Ishikawa (cell line): ENCODE measurements at regions not wholly inside any gene's neighbourhood (a gene's known extent, or its start where the extent isn't known, plus 50 kb on each side); places are given as distances from the start of the nearest gene placed in this dataset.

Experiments
- CEBPB ChIP-seq: IDR thresholded peaks from 2 replicates; pipeline ENCODE4 v1.6.1; 2012
- CREB1 ChIP-seq: IDR thresholded peaks from 2 replicates; pipeline ENCODE4 v1.6.1; 2012; ENCODE audit warnings: low read depth
- EGR1 ChIP-seq: IDR thresholded peaks from 2 replicates; pipeline ENCODE4 v1.6.1; 2012
- EP300 ChIP-seq: IDR thresholded peaks from 2 replicates; pipeline ENCODE4 v1.6.1; 2012; ENCODE audit warnings: borderline replicate concordance
- FOXM1 ChIP-seq: IDR thresholded peaks from 2 replicates; pipeline ENCODE4 v1.6.1; 2012; ENCODE audit warnings: low read depth, borderline replicate concordance
- NFIC ChIP-seq: IDR thresholded peaks from 2 replicates; pipeline ENCODE4 v1.6.1; 2012
- RAD21 ChIP-seq: IDR thresholded peaks from 2 replicates; pipeline ENCODE4 v1.6.1; 2012; ENCODE audit warnings: low read depth
- TAF1 ChIP-seq: IDR thresholded peaks from 2 replicates; pipeline ENCODE4 v1.6.1; 2012; ENCODE audit warnings: low read depth, mild to moderate bottlenecking
- TCF12 ChIP-seq: IDR thresholded peaks from 2 replicates; pipeline ENCODE4 v1.6.1; 2012; ENCODE audit warnings: low read depth
- TEAD4 ChIP-seq: IDR thresholded peaks from 2 replicates; pipeline ENCODE4 v1.6.1; 2012
- YY1 ChIP-seq: IDR thresholded peaks from 2 replicates; pipeline ENCODE4 v1.6.1; 2012; ENCODE audit warnings: low read depth
- ZBTB7A ChIP-seq: IDR thresholded peaks from 2 replicates; pipeline ENCODE4 v1.6.1; 2012; ENCODE audit warnings: low read depth
- TF ChIP-seq, protein P1 (sequence below): IDR thresholded peaks from 2 replicates; pipeline ENCODE4 v1.6.1; 2012; ENCODE audit warnings: low read depth, mild to moderate bottlenecking
- TF ChIP-seq, protein P2 (sequence below): IDR thresholded peaks from 2 replicates; pipeline ENCODE4 v1.6.1; 2012
- TF ChIP-seq, protein P3 (sequence below): IDR thresholded peaks from 2 replicates; pipeline ENCODE4 v1.6.1; 2012

DNA sequence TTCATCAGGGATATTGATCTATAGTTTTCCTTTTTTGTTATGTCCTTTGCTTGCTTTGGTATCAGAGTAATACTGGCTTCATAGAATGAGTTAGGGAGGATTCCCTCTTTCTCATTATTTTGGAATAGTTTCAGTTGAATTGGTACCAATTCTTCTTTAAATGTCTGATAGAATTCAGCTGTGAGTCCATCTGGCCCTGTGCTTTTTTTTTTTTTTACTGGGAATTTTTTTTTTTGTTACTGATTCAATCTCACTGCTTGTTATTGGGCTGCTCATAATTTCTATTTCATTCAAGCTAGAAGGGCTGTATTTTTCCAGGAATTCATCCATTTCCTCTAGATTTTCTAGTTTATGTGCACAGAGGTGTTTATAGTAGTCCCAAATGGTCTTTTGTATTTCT, 103.9 kb downstream of the RND3 start:
- TF ChIP-seq CREB1 (no peak), ZBTB7A (no peak), TAF1 (no peak), YY1 (no peak)

DNA sequence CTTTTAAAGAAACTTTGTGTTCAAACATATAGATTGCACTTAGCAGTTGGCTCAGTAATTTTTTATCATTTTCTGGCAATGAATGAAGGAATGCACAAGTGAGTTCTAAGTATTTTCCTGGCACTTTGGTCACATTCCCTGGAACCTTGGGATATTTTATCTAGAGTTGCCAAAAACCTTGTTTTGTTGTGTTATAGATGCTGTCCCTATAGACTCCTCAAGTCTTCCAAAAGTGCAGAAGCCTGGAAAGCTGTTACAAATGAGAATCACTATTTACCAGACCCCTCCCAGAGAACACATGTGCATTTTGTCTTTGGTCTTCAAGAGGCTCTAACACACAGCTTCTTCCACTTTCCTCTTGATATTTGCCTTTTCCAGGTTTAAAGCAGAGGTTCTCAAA, 108.3 kb downstream of the RND3 start:
- no peak for TF ChIP-seq EGR1
- no peak for TF ChIP-seq NFIC
- TF ChIP-seq YY1, result no peak
- TF ChIP-seq, protein P1, sequence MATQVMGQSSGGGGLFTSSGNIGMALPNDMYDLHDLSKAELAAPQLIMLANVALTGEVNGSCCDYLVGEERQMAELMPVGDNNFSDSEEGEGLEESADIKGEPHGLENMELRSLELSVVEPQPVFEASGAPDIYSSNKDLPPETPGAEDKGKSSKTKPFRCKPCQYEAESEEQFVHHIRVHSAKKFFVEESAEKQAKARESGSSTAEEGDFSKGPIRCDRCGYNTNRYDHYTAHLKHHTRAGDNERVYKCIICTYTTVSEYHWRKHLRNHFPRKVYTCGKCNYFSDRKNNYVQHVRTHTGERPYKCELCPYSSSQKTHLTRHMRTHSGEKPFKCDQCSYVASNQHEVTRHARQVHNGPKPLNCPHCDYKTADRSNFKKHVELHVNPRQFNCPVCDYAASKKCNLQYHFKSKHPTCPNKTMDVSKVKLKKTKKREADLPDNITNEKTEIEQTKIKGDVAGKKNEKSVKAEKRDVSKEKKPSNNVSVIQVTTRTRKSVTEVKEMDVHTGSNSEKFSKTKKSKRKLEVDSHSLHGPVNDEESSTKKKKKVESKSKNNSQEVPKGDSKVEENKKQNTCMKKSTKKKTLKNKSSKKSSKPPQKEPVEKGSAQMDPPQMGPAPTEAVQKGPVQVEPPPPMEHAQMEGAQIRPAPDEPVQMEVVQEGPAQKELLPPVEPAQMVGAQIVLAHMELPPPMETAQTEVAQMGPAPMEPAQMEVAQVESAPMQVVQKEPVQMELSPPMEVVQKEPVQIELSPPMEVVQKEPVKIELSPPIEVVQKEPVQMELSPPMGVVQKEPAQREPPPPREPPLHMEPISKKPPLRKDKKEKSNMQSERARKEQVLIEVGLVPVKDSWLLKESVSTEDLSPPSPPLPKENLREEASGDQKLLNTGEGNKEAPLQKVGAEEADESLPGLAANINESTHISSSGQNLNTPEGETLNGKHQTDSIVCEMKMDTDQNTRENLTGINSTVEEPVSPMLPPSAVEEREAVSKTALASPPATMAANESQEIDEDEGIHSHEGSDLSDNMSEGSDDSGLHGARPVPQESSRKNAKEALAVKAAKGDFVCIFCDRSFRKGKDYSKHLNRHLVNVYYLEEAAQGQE, result no peak
- TF ChIP-seq, protein P2, sequence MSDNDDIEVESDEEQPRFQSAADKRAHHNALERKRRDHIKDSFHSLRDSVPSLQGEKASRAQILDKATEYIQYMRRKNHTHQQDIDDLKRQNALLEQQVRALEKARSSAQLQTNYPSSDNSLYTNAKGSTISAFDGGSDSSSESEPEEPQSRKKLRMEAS, result no peak
- TF ChIP-seq, protein P3, sequence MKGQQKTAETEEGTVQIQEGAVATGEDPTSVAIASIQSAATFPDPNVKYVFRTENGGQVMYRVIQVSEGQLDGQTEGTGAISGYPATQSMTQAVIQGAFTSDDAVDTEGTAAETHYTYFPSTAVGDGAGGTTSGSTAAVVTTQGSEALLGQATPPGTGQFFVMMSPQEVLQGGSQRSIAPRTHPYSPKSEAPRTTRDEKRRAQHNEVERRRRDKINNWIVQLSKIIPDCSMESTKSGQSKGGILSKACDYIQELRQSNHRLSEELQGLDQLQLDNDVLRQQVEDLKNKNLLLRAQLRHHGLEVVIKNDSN, result no peak
- TF ChIP-seq CREB1, result no peak
- no peak for TF ChIP-seq CEBPB
- TF ChIP-seq TEAD4, result no peak
- no peak for TF ChIP-seq FOXM1
- TF ChIP-seq RAD21, result no peak

DNA sequence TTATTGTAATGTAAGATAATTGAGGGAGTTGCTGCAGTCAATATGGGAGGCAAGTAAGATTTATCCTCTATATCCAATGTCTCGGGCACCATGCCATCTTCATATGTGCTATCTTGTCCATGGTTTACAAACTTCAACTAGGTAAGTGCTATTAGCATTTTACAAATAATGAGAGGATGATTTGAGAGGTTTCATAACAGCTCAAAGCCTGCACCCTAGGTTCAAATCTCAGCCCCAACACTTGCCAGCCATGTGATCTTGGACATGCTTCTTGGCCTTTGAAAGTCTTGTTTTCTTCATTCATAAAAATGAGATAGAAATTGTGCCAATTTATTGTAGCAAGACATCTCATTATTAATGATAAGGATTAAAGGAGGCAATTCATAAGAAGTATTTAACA, 108.8 kb downstream of the RND3 start:
- TF ChIP-seq TCF12 (no peak), RAD21 (no peak), NFIC (no peak), EGR1 (no peak), FOXM1 (no peak), CEBPB (no peak)
- TF ChIP-seq, protein P1, result no peak

DNA sequence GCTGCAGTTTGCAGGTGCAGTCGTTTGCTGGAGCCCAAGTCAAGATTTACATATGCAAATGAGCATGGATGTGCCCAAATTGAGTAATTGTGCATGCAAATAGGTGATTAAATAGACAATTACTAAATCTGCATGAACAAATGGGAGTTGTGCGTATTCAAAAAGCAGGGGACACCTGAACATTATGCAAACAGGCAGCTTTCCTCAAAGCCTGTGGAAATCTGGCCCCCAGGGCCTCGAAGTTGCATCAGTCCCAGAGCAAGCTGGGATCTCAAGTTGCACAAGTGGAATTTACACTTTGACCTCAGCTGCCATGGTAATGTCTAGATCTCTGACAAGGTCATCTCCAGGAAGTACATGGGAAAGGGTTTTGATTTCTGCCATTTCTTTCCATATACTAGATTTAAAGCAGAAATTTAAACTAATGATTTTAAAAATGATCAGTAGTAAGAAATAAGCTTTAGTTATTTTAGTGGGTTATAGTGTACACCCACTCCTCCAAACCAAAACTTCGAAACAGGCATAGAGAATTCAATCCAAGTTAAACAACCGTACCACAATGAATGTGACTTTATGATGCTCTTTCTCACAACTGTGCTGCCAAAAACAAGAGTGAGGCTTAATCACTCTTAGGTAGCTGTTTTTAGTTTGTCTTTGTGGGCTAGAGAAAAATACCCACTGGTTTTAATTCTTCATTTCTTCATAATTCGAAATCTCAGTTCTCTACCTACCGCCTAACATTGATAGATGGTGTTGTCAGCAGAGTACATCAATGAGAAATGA, 110.7 kb downstream of the RND3 start:
- no peak for TF ChIP-seq TAF1
- no peak for TF ChIP-seq CREB1
- TF ChIP-seq TEAD4, result 0 out of 2 replicates have a peak, but pooled peaks have one; percentile 31
- TF ChIP-seq, protein P1, result no peak
- TF ChIP-seq NFIC, result no peak
- TF ChIP-seq, protein P2, result peak; percentile 21; the same call in 1 of the 2 replicates
- peak; percentile 64 for TF ChIP-seq CEBPB
- TF ChIP-seq YY1, result no peak
- TF ChIP-seq EGR1, result no peak

DNA sequence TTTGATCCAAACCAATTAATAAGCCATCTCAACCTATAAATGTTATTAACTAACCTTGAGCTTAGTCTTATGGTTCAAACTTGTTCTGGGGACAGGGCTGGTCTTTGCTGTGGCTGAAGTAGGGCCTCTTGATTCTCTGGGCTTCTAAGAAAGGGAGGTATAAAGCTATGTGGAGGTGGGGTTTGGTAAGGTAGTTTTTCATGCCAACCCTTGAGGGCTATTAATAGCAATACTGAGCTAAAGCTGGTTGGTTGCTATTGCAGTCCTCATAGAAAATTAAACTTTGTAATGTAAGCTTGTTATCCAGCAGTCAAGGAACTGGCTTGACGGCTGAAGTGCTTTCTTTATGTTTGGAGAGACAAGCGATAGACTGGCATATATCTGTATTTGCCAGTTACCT, 112.1 kb downstream of the RND3 start:
- TF ChIP-seq YY1, result no peak
- TF ChIP-seq ZBTB7A, result no peak
- no peak for TF ChIP-seq CREB1
- TF ChIP-seq NFIC, result no peak
- TF ChIP-seq TCF12, result no peak
- TF ChIP-seq TEAD4, result no peak
- TF ChIP-seq FOXM1, result no peak
- TF ChIP-seq, protein P2, result no peak
- TF ChIP-seq RAD21, result no peak
- TF ChIP-seq TAF1, result no peak
- TF ChIP-seq CEBPB, result no peak
- TF ChIP-seq, protein P3, result no peak
- no peak for TF ChIP-seq EGR1
- TF ChIP-seq, protein P1, result no peak
- no peak for TF ChIP-seq EP300
